HepG2 (cell line): ENCODE measurements at regions not wholly inside any gene's neighbourhood (a gene's known extent, or its start where the extent isn't known, plus 50 kb on each side); places are given as distances from the start of the nearest gene placed in this dataset.

ENCODE experiments used
- FOXA3 ChIP-seq: IDR thresholded peaks from 2 replicates; pipeline ENCODE4 v1.6.1; 2016; ENCODE audit warnings: missing genetic modification reagents, missing compliant biosample characterization
- HNRNPL ChIP-seq: fragments of 200-400 bp; formaldehyde crosslinking; IDR thresholded peaks from 2 replicates; pipeline ENCODE4 v1.6.1; 2017; ENCODE audit warnings: mild to moderate bottlenecking, low read depth, low read length
- MAFK ChIP-seq, 2 experiments: IDR thresholded peaks in 1 of 2; conservative IDR thresholded peaks in 1 of 2; 2 replicates each; pipeline ENCODE4 v1.6.1; 2011; ENCODE audit warnings: improper control_type of control experiment in 2 of 2, low read length in 2 of 2
- RXRB ChIP-seq: IDR thresholded peaks from 2 replicates; pipeline ENCODE4 v1.6.1; 2016; ENCODE audit warnings: borderline replicate concordance, missing genetic modification reagents, missing compliant biosample characterization
- YY1 ChIP-seq: IDR thresholded peaks from 2 replicates; pipeline ENCODE4 v1.6.1; 2011; ENCODE audit warnings: low read length, low read depth, moderate library complexity, mild to moderate bottlenecking; ENCODE audit not compliant: insufficient read depth, insufficient replicate concordance
- ZNF3 ChIP-seq: IDR thresholded peaks from 2 replicates; pipeline ENCODE4 v1.7.0; 2017; ENCODE audit warnings: inconsistent platforms
- ZNF484 ChIP-seq: sonication (generic); formaldehyde crosslinking; IDR thresholded peaks from 2 replicates; pipeline ENCODE4 v1.5.1; 2020; ENCODE audit warnings: mild to moderate bottlenecking, low read depth, missing genetic modification reagents, borderline replicate concordance
- ZNF510 ChIP-seq: sonication (generic); formaldehyde crosslinking; IDR thresholded peaks from 2 replicates; pipeline ENCODE4 v1.4.0; 2020; ENCODE audit warnings: low read depth, mild to moderate bottlenecking, missing genetic modification reagents
- ZNF616 ChIP-seq: sonication (generic); formaldehyde crosslinking; IDR thresholded peaks from 2 replicates; pipeline ENCODE4 v1.5.0; 2020; ENCODE audit warnings: low read depth, mild to moderate bottlenecking, missing genetic modification reagents
- ZNF629 ChIP-seq: sonication (generic); formaldehyde crosslinking; conservative IDR thresholded peaks from 2 replicates; pipeline ENCODE4 v1.5.0; 2020; ENCODE audit warnings: missing genetic modification reagents
- ZNF672 ChIP-seq: sonication (generic); formaldehyde crosslinking; IDR thresholded peaks from 2 replicates; pipeline ENCODE4 v1.8.1; 2022; ENCODE audit warnings: missing genetic modification reagents
- ZNF792 ChIP-seq: IDR thresholded peaks from 2 replicates; pipeline ENCODE4 v1.6.1; 2016
- TF ChIP-seq, protein P1 (sequence below): sonication (generic); formaldehyde crosslinking; IDR thresholded peaks from 2 replicates; pipeline ENCODE4 v1.5.0; 2020; ENCODE audit warnings: missing genetic modification reagents
- TF ChIP-seq, protein P2 (sequence below): IDR thresholded peaks from 2 replicates; pipeline ENCODE4 v1.6.1; 2016; ENCODE audit warnings: control low read depth
- TF ChIP-seq, protein P3 (sequence below): IDR thresholded peaks from 2 replicates; pipeline ENCODE4 v1.4.0; 2020; ENCODE audit warnings: mild to moderate bottlenecking, missing genetic modification reagents
- TF ChIP-seq, protein P4 (sequence below): IDR thresholded peaks from 2 replicates; pipeline ENCODE4 v1.6.1; 2016
- TF ChIP-seq, protein P5 (sequence below): sonication (generic); formaldehyde crosslinking; IDR thresholded peaks from 2 replicates; pipeline ENCODE4 v1.8.1; 2023; ENCODE audit warnings: missing genetic modification reagents, mild to moderate bottlenecking, borderline replicate concordance
- TF ChIP-seq, protein P6 (sequence below): sonication (generic); formaldehyde crosslinking; IDR thresholded peaks from 2 replicates; pipeline ENCODE4 v1.4.0; 2020; ENCODE audit warnings: missing genetic modification reagents, mild to moderate bottlenecking, borderline replicate concordance

DNA sequence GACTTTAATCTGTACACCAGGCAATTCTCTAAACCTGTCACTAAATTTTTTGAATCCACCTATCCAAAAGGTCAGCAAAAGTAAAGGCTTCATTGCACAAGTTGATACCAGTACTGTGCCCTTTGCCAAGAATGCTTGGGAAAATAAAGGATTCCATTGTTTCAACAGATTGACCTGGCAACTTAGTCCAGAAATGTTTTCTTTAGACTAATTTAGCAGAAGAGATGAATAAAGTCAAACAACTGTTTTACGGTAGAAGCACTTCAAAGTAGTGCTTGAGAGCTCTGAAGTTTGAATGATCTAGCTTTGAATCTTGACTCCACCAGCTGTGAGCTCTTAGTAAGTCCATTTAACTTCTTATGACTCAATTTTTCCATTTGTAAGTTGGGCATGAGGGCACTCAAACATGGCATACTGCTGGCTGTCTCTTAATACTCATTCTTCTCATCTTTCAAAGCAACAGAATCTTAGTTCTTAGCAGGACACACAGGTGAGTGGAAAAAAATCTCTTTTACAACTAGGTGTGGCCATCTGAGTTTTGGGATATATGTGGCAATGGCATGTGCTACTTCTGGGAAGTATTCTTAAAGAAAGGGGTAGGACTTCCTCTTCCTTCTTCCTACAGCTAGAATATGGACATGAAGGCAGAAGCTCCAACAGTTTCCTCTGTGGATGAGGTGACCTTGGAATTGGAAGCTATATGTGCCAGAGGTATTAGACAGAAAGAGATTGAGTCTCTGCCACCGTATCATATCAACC is 55.9 kb upstream of the LOC128125822 start (continued):
- TF ChIP-seq, protein P1, sequence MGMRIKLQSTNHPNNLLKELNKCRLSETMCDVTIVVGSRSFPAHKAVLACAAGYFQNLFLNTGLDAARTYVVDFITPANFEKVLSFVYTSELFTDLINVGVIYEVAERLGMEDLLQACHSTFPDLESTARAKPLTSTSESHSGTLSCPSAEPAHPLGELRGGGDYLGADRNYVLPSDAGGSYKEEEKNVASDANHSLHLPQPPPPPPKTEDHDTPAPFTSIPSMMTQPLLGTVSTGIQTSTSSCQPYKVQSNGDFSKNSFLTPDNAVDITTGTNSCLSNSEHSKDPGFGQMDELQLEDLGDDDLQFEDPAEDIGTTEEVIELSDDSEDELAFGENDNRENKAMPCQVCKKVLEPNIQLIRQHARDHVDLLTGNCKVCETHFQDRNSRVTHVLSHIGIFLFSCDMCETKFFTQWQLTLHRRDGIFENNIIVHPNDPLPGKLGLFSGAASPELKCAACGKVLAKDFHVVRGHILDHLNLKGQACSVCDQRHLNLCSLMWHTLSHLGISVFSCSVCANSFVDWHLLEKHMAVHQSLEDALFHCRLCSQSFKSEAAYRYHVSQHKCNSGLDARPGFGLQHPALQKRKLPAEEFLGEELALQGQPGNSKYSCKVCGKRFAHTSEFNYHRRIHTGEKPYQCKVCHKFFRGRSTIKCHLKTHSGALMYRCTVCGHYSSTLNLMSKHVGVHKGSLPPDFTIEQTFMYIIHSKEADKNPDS (CRISPR knock-in tag), result peak; percentile 84; the same call in 1 of the 2 replicates
- no peak for TF ChIP-seq ZNF484 (CRISPR knock-in tag)
- TF ChIP-seq HNRNPL, result peak; percentile 75
- TF ChIP-seq YY1, result no peak
- TF ChIP-seq FOXA3 (CRISPR knock-in tag), result peak; percentile 93
- TF ChIP-seq ZNF616, result no peak
- TF ChIP-seq, protein P2, sequence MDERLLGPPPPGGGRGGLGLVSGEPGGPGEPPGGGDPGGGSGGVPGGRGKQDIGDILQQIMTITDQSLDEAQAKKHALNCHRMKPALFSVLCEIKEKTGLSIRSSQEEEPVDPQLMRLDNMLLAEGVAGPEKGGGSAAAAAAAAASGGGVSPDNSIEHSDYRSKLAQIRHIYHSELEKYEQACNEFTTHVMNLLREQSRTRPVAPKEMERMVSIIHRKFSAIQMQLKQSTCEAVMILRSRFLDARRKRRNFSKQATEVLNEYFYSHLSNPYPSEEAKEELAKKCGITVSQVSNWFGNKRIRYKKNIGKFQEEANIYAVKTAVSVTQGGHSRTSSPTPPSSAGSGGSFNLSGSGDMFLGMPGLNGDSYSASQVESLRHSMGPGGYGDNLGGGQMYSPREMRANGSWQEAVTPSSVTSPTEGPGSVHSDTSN (CRISPR knock-in tag), result 0 out of 2 replicates have a peak, but pooled peaks have one; percentile 10
- TF ChIP-seq, protein P3, sequence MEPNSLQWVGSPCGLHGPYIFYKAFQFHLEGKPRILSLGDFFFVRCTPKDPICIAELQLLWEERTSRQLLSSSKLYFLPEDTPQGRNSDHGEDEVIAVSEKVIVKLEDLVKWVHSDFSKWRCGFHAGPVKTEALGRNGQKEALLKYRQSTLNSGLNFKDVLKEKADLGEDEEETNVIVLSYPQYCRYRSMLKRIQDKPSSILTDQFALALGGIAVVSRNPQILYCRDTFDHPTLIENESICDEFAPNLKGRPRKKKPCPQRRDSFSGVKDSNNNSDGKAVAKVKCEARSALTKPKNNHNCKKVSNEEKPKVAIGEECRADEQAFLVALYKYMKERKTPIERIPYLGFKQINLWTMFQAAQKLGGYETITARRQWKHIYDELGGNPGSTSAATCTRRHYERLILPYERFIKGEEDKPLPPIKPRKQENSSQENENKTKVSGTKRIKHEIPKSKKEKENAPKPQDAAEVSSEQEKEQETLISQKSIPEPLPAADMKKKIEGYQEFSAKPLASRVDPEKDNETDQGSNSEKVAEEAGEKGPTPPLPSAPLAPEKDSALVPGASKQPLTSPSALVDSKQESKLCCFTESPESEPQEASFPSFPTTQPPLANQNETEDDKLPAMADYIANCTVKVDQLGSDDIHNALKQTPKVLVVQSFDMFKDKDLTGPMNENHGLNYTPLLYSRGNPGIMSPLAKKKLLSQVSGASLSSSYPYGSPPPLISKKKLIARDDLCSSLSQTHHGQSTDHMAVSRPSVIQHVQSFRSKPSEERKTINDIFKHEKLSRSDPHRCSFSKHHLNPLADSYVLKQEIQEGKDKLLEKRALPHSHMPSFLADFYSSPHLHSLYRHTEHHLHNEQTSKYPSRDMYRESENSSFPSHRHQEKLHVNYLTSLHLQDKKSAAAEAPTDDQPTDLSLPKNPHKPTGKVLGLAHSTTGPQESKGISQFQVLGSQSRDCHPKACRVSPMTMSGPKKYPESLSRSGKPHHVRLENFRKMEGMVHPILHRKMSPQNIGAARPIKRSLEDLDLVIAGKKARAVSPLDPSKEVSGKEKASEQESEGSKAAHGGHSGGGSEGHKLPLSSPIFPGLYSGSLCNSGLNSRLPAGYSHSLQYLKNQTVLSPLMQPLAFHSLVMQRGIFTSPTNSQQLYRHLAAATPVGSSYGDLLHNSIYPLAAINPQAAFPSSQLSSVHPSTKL (CRISPR knock-in tag), result peak; percentile 99
- no peak for TF ChIP-seq ZNF672 (CRISPR knock-in tag)
- TF ChIP-seq MAFK (conservative IDR thresholded peaks at IDR 0.05 in 1 of 2, IDR thresholded peaks at IDR 0.05 in 1 of 2; ENCODE audit: low read length in 2 of 2), result peak; percentile 82
- TF ChIP-seq, protein P4, sequence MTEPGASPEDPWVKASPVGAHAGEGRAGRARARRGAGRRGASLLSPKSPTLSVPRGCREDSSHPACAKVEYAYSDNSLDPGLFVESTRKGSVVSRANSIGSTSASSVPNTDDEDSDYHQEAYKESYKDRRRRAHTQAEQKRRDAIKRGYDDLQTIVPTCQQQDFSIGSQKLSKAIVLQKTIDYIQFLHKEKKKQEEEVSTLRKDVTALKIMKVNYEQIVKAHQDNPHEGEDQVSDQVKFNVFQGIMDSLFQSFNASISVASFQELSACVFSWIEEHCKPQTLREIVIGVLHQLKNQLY, result peak; percentile 47; the same call in 1 of the 2 replicates
- TF ChIP-seq ZNF792 (CRISPR knock-in tag), result peak; percentile 78
- TF ChIP-seq ZNF510 (CRISPR knock-in tag), result peak; percentile 93; the same call in 1 of the 2 replicates
- TF ChIP-seq ZNF629 (CRISPR knock-in tag), result peak; percentile 84
- peak; percentile 59; the same call in 1 of the 2 replicates for TF ChIP-seq ZNF3 (CRISPR knock-in tag)
- peak; percentile 97 for TF ChIP-seq RXRB (CRISPR knock-in tag)
- TF ChIP-seq, protein P5, sequence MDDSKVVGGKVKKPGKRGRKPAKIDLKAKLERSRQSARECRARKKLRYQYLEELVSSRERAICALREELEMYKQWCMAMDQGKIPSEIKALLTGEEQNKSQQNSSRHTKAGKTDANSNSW (CRISPR knock-in tag), result no peak
- TF ChIP-seq, protein P6, sequence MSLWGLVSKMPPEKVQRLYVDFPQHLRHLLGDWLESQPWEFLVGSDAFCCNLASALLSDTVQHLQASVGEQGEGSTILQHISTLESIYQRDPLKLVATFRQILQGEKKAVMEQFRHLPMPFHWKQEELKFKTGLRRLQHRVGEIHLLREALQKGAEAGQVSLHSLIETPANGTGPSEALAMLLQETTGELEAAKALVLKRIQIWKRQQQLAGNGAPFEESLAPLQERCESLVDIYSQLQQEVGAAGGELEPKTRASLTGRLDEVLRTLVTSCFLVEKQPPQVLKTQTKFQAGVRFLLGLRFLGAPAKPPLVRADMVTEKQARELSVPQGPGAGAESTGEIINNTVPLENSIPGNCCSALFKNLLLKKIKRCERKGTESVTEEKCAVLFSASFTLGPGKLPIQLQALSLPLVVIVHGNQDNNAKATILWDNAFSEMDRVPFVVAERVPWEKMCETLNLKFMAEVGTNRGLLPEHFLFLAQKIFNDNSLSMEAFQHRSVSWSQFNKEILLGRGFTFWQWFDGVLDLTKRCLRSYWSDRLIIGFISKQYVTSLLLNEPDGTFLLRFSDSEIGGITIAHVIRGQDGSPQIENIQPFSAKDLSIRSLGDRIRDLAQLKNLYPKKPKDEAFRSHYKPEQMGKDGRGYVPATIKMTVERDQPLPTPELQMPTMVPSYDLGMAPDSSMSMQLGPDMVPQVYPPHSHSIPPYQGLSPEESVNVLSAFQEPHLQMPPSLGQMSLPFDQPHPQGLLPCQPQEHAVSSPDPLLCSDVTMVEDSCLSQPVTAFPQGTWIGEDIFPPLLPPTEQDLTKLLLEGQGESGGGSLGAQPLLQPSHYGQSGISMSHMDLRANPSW (CRISPR knock-in tag), result peak; percentile 81; the same call in 1 of the 2 replicates
